ENCODE measurements at regions not wholly inside any gene's neighbourhood (a gene's known extent, or its start where the extent isn't known, plus 50 kb on each side); places are given as distances from the start of the nearest gene placed in this dataset.

- intact Hi-C loops (cut with micrococcal nuclease; ENCODE audit: unreplicated experiment) (no loop called here), in situ Hi-C loops (cut with HindIII; ENCODE audit: low pct_unique_long_range_greater_than_20kb, low sequenced_read_pairs) (no loop called here)
- H3K27ac ChIP-seq (ENCODE audit: low read length), result no peak overlapping the region
- BruUV-seq (replicated peaks), result no TSS peak
- DNase-seq (ENCODE audit: low read depth, low spot score) (no peak), ATAC-seq (no peak)
- no peak for TF ChIP-seq CTCF (IDR thresholded peaks at IDR 0.05)
- no peak for TF ChIP-seq TCF7L2 (IDR thresholded peaks at IDR 0.05; ENCODE audit: low read depth, low read length)
- no peak for TF ChIP-seq SIN3A (IDR thresholded peaks at IDR 0.05; ENCODE audit: borderline replicate concordance, insufficient read depth, low read depth, low read length)
- no peak for TF ChIP-seq POLR2AphosphoS5 (IDR thresholded peaks at IDR 0.05; ENCODE audit: low read depth, low read length)
- TF ChIP-seq REST (IDR thresholded peaks at IDR 0.05; ENCODE audit: insufficient read depth in 1 of 2, low read depth in 2 of 2, low read length in 1 of 2), result no peak
- POLR2A ChIA-PET, result no interaction called here
- CTCF ChIA-PET, result no interaction called here
- no peaks in the 10 kb centered on the region for H3K4me1 ChIP-seq (ENCODE audit: control insufficient read depth, insufficient read depth, low read length)
- H3K36me3 ChIP-seq (ENCODE audit: control insufficient read depth, insufficient read depth, low read length), result no peaks in the 10 kb centered on the region
- no peaks in the 10 kb centered on the region for H3K9me3 ChIP-seq (ENCODE audit: control insufficient read depth, insufficient read depth, low read depth, low read length)
- H3K4me3 ChIP-seq (ENCODE audit: low read depth in 2 of 2, low read length in 2 of 2), result no peak overlapping the region
- no peaks in the 10 kb centered on the region for H3K27me3 ChIP-seq (ENCODE audit: control insufficient read depth, insufficient read depth, low read length)
Measured at GRCh38 chr5:152277936-152278335, 127.1 kb downstream of the NMUR2 start.

- no peak for ATAC-seq
- no peak for TF ChIP-seq TCF7L2 (IDR thresholded peaks at IDR 0.05; ENCODE audit: low read depth, low read length)
- no peak for TF ChIP-seq POLR2AphosphoS5 (IDR thresholded peaks at IDR 0.05; ENCODE audit: low read depth, low read length)
- TF ChIP-seq REST (IDR thresholded peaks at IDR 0.05; ENCODE audit: insufficient read depth in 1 of 2, low read depth in 2 of 2, low read length in 1 of 2), result no peak
- no peak for TF ChIP-seq SIN3A (IDR thresholded peaks at IDR 0.05; ENCODE audit: borderline replicate concordance, insufficient read depth, low read depth, low read length)
- no peak for TF ChIP-seq CTCF (IDR thresholded peaks at IDR 0.05)
- Histone ChIP-seq H3K4me3 (ENCODE audit: low read depth in 2 of 2, low read length in 2 of 2) (no peak overlapping the region), H3K36me3 (ENCODE audit: control insufficient read depth, insufficient read depth, low read length) (no peaks in the 10 kb centered on the region), H3K27me3 (ENCODE audit: control insufficient read depth, insufficient read depth, low read length) (no peaks in the 10 kb centered on the region), H3K27ac (ENCODE audit: low read length) (no peak overlapping the region), H3K4me1 (ENCODE audit: control insufficient read depth, insufficient read depth, low read length) (no peaks in the 10 kb centered on the region), H3K9me3 (ENCODE audit: control insufficient read depth, insufficient read depth, low read depth, low read length) (no peaks in the 10 kb centered on the region)
- POLR2A ChIA-PET, result no interaction called here
- CTCF ChIA-PET, result interaction anchor here (0.7 kb wide), 1 partner anchor 72 kb away, joined by 5 read pairs; no protein-coding TSS in a partner anchor
- no peak for DNase-seq (ENCODE audit: low read depth, low spot score)
- intact Hi-C loops (cut with micrococcal nuclease; ENCODE audit: unreplicated experiment) (no loop called here), in situ Hi-C loops (cut with HindIII; ENCODE audit: low pct_unique_long_range_greater_than_20kb, low sequenced_read_pairs) (no loop called here)
- no TSS peak for BruUV-seq (replicated peaks)
Measured at GRCh38 chr5:152274224-152274623, 130.9 kb downstream of the NMUR2 start.
